GM12878 (cell line): ENCODE measurements at regions not wholly inside any gene's neighbourhood (a gene's known extent, or its start where the extent isn't known, plus 50 kb on each side); places are given as distances from the start of the nearest gene placed in this dataset.

Source experiments
- ATAC-seq: fragments of 200-7000 bp; cut with Tn5 transposase; 3 replicates; pipeline ENCODE4 v1.9.1; 2020; ENCODE audit warnings: mild to moderate bottlenecking, moderate library complexity
- BruUV-seq: library from RNA; stranded (reverse); fragments of 400-500 nt; replicated peaks from 2 replicates; lab custom pipeline; 2021; lab: Mats Ljungman, UMichigan
- CTCF ChIA-PET: fragments of 300-600 bp; sonication (Branson Sonifier 250); formaldehyde crosslinking; extraction: SDS; loops from one replicate; lab custom pipeline; 2021; ENCODE audit warnings: inconsistent platforms; lab: Yijun Ruan, JAX
- POLR2A ChIA-PET: fragments of 350-600 bp; formaldehyde crosslinking; extraction: SDS; loops from one replicate; lab custom pipeline; 2021; ENCODE audit warnings: inconsistent platforms; lab: Charles Lee
- RAD21 ChIA-PET: fragments of 300-600 bp; sonication (Branson Sonifier 250); formaldehyde crosslinking; loops from one replicate; lab custom pipeline; 2023; ENCODE audit warnings: antibody characterized with exemption; ENCODE audit not compliant: unreplicated experiment; lab: Charles Lee
- SMC1A ChIA-PET: fragments of 300-600 bp; sonication (Branson Sonifier 250); formaldehyde crosslinking; loops from one replicate; lab custom pipeline; 2023; ENCODE audit not compliant: unreplicated experiment, uncharacterized antibody; lab: Charles Lee
- DNase-seq: peaks from one replicate; pipeline ENCODE4 v3.0.0-alpha.2; 2011; ENCODE audit warnings: low read depth, low spot score
- FAIRE-seq: peaks from 3 replicates; lab custom pipeline; 2011; peaks lifted over from hg19 to GRCh38; lab: Jason Lieb, UNC
- H2AFZ ChIP-seq: 2 replicates; pipeline ENCODE4 v1.6.0; 2011; ENCODE audit warnings: low read depth, low read length, control low read depth; ENCODE audit not compliant: control insufficient read depth
- H3K27ac ChIP-seq: 2 replicates; pipeline ENCODE4 v1.5.1; 2011; ENCODE audit warnings: control low read depth; ENCODE audit not compliant: control insufficient read depth, insufficient read depth
- H3K27me3 ChIP-seq, 2 experiments: replicated peaks in 1 of 2; 2 replicates each; pipeline versions ENCODE4 v1.6.0 to v1.6.1; 2011; ENCODE audit warnings: low read length in 1 of 2; ENCODE audit not compliant: control insufficient read depth in 2 of 2, insufficient read depth in 2 of 2
- H3K36me3 ChIP-seq, 2 experiments: 2 replicates each; pipeline ENCODE4 v1.5.1; 2011; ENCODE audit warnings: low read length in 1 of 2; ENCODE audit not compliant: control insufficient read depth in 2 of 2, insufficient read depth in 2 of 2
- H3K4me1 ChIP-seq: 2 replicates; pipeline ENCODE4 v1.6.1; 2011; ENCODE audit warnings: mild to moderate bottlenecking, low read length, moderate library complexity, mixed read lengths; ENCODE audit not compliant: control insufficient read depth, insufficient read depth
- H3K4me2 ChIP-seq: 2 replicates; pipeline ENCODE4 v1.6.0; 2011; ENCODE audit warnings: control low read depth; ENCODE audit not compliant: control insufficient read depth, insufficient read depth
- H3K4me3 ChIP-seq: fragments of 200-600 bp; sonication (generic); 2 replicates; pipeline ENCODE4 v1.5.1; 2016
- H3K79me2 ChIP-seq: 2 replicates; pipeline ENCODE4 v1.6.0; 2011; ENCODE audit warnings: low read length; ENCODE audit not compliant: control insufficient read depth, insufficient read depth
- H3K9ac ChIP-seq: 2 replicates; pipeline ENCODE4 v1.8.0; 2011; ENCODE audit warnings: low read length, control low read depth, mixed read lengths; ENCODE audit not compliant: control insufficient read depth, insufficient read depth
- H3K9me3 ChIP-seq: replicated peaks from 3 replicates; pipeline ENCODE4 v1.5.1; 2011; ENCODE audit warnings: mild to moderate bottlenecking, low read length; ENCODE audit not compliant: control insufficient read depth, insufficient read depth
- H4K20me1 ChIP-seq: 2 replicates; pipeline ENCODE4 v1.6.0; 2011; ENCODE audit not compliant: control insufficient read depth, insufficient read depth
- FOS ChIP-seq: IDR thresholded peaks from 3 replicates; pipeline ENCODE4 v1.6.1; 2011; ENCODE audit warnings: borderline replicate concordance; ENCODE audit not compliant: insufficient read length; ENCODE audit errors: extremely low read depth
- HDAC2 ChIP-seq: fragments of 200-600 bp; sonication (generic); IDR thresholded peaks from 2 replicates; pipeline ENCODE4 v1.6.1; 2017
- HDGF ChIP-seq: fragments of 450-650 bp; IDR thresholded peaks from 2 replicates; pipeline ENCODE4 v1.6.1; 2016; ENCODE audit warnings: antibody characterized with exemption
- KLF5 ChIP-seq: fragments of 450-650 bp; IDR thresholded peaks from 2 replicates; pipeline ENCODE4 v1.6.1; 2014; ENCODE audit warnings: mild to moderate bottlenecking; ENCODE audit not compliant: partially characterized antibody
- NR2C2 ChIP-seq: IDR thresholded peaks from 2 replicates; pipeline ENCODE4 v1.6.1; 2011; ENCODE audit warnings: borderline replicate concordance, low read depth; ENCODE audit not compliant: control insufficient read depth, insufficient read length
- SMARCA5 ChIP-seq: fragments of 450-650 bp; IDR thresholded peaks from 2 replicates; pipeline ENCODE4 v1.6.1; 2017; ENCODE audit warnings: mild to moderate bottlenecking
- SRF ChIP-seq, 2 experiments: IDR thresholded peaks; 2 replicates each; pipeline ENCODE4 v1.6.1; 2011; ENCODE audit warnings: low read depth in 2 of 2, low read length in 2 of 2, mild to moderate bottlenecking in 1 of 2, moderate library complexity in 1 of 2
- TARDBP ChIP-seq: IDR thresholded peaks from 2 replicates; pipeline ENCODE4 v1.6.1; 2016; ENCODE audit warnings: borderline replicate concordance
- ZNF622 ChIP-seq: fragments of 450-650 bp; IDR thresholded peaks from 2 replicates; pipeline ENCODE4 v1.6.1; 2017; ENCODE audit warnings: mild to moderate bottlenecking, inconsistent platforms
- WGBS: methylation state at CpG from one replicate; pipeline ENCODE4 v1.1.6; 2016; ENCODE audit warnings: low lambda C conversion rate; ENCODE audit not compliant: insufficient replicate concordance, insufficient coverage; ENCODE audit errors: missing lambda C conversion rate; 5-methylcytosine and 5-hydroxymethylcytosine counted together
- in situ Hi-C: fragments of 300-500 bp; cut with MboI; formaldehyde crosslinking; loops from 9 replicates; pipeline ENCODE4 v1.14.3; 2018; ENCODE audit warnings: mixed read lengths
- intact Hi-C: fragments of 100-400 bp; cut with micrococcal nuclease; formaldehyde crosslinking; loops from one replicate; pipeline ENCODE4 v1.14.2; 2022; ENCODE audit not compliant: unreplicated experiment
- TF ChIP-seq, protein P1 (sequence below): fragments of 450-650 bp; formaldehyde crosslinking; IDR thresholded peaks from 2 replicates; pipeline ENCODE4 v1.4.0; 2020; ENCODE audit warnings: mild to moderate bottlenecking, moderate library complexity

DNA sequence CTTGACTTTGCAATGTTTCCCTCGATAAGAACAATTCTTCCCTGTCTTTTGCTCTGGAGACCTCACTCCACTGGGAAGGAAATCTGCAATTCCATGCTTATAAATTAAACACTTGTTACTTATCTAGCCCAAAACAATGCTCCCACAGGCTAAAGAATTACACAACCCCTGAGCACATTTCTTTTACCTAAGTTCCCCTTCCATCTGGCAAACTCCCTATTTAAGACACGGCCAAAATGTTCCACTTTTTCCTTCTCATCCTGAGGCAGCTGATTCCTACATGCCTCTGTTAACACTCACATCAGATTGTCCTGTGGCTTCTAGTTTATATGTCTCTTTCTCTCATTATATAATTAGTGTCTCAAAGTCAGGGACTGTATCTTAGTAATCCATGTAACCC, 211.7 kb downstream of the COX18 start (continued):
- no peak for TF ChIP-seq ZNF622

DNA sequence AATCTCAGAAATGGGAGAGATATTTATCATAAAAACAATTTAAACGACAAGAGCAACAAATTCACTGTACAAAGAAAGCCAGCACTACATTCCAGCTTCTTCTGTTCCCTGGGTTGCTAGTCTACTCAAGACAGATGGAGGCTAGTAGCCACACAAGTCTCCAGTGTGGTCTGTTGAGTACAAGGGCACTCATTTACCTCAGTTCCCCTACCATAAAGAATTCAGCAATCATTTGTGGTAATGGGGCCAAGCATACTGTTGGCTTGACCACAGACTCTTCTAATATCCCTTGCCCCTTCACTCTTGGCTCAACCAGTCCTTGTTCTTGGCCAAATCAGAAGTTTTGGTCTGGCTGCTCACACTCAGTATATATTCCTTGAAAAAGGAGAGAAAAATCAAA, 212.3 kb downstream of the COX18 start:
- Histone ChIP-seq H3K9me3 (no peaks in the 10 kb centered on the region), H3K4me3 (no peak overlapping the region), H3K27ac (no peak overlapping the region), H3K27me3 (no peaks in the 10 kb centered on the region), H4K20me1 (no peaks in the 10 kb centered on the region), H3K79me2 (no peaks in the 10 kb centered on the region), H3K4me2 (no peak overlapping the region), H3K36me3 (no peaks in the 10 kb centered on the region), H2AFZ (no peak overlapping the region), H3K9ac (no peak overlapping the region), H3K4me1 (no peaks in the 10 kb centered on the region)
- in situ Hi-C loops = no loop called here
- FAIRE-seq (no peak), DNase-seq (no peak), ATAC-seq (no peak)
- ChIA-PET POLR2A (no interaction called here), CTCF (no interaction called here), RAD21 (interaction anchor here (0.6 kb wide), 1 partner anchor 174 kb away, joined by 3 read pairs; no protein-coding TSS in a partner anchor), SMC1A (no interaction called here)
- WGBS = 0% methylated on average over 1 of the region's 1 CpG
- intact Hi-C loops = no loop called here
- TF ChIP-seq TARDBP = no peak
- TF ChIP-seq SMARCA5 = no peak
- BruUV-seq = no TSS peak

DNA sequence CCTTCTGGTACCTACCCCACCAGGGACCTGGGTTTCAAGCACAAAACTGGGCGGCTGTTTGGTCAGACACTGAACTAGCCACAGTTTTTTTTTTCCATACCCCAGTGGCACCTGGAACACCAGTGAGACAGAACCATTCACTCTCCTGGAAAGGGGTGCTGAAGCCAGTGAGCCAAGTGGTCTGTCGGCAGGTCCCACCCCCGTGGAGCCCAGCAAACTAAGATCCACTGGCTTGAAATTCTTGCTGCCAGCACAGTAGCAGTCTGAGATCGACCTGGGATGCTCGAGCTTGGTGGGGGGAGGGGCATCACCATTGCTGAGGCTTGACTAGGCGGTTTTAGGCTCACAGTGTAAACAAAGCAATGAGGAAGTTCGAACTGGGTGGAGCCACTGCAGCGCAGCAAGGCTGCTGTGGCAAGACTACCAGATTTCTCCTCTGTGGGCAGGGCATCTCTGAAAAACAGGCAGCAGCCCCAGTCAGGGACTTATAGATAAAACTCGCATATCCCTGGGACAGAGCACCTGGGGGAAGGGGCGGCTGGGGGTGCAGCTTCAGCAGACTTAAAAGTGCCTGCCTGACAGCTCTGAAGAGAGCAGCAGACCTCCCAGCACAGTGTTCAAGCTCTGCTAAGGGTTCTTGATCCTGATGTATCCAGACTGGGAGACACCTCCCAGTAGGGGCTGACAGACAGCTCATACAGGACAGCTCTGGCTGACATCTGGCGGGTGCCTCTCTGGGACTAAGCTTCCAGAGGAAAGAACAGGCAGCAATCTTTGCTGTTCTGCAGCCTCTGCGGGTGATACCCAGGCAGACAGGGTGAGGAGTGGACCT, 223.0 kb downstream of the COX18 start:
- no peak overlapping the region for H3K27ac ChIP-seq
- ATAC-seq = peak; percentile 64
- H3K27me3 ChIP-seq = no peaks in the 10 kb centered on the region; a peak in 1 of 4 replicates
- H3K4me1 ChIP-seq = no peaks in the 10 kb centered on the region
- no peak overlapping the region for H3K4me3 ChIP-seq
- H3K9me3 ChIP-seq = no peaks in the 10 kb centered on the region
- FAIRE-seq = no peak
- no peak overlapping the region for H3K4me2 ChIP-seq
- WGBS = 10% methylated on average over 12 of the region's 12 CpGs
- no TSS peak for BruUV-seq
- RAD21 ChIA-PET = no interaction called here
- DNase-seq = no peak
- in situ Hi-C loops (no loop called here), intact Hi-C loops (no loop called here)
- SMC1A ChIA-PET = no interaction called here
- H3K79me2 ChIP-seq = no peaks in the 10 kb centered on the region
- CTCF ChIA-PET = no interaction called here
- POLR2A ChIA-PET = no interaction called here
- H3K9ac ChIP-seq = no peak overlapping the region
- no peak overlapping the region for H2AFZ ChIP-seq
- H4K20me1 ChIP-seq = no peaks in the 10 kb centered on the region
- H3K36me3 ChIP-seq = no peaks in the 10 kb centered on the region
- TF ChIP-seq FOS (no peak), HDGF (no peak), KLF5 (no peak), HDAC2 (no peak), NR2C2 (no peak), SRF (IDR thresholded peaks at IDR 0.05; ENCODE audit: low read depth in 2 of 2, low read length in 2 of 2) (no peak)
- TF ChIP-seq, protein P1, sequence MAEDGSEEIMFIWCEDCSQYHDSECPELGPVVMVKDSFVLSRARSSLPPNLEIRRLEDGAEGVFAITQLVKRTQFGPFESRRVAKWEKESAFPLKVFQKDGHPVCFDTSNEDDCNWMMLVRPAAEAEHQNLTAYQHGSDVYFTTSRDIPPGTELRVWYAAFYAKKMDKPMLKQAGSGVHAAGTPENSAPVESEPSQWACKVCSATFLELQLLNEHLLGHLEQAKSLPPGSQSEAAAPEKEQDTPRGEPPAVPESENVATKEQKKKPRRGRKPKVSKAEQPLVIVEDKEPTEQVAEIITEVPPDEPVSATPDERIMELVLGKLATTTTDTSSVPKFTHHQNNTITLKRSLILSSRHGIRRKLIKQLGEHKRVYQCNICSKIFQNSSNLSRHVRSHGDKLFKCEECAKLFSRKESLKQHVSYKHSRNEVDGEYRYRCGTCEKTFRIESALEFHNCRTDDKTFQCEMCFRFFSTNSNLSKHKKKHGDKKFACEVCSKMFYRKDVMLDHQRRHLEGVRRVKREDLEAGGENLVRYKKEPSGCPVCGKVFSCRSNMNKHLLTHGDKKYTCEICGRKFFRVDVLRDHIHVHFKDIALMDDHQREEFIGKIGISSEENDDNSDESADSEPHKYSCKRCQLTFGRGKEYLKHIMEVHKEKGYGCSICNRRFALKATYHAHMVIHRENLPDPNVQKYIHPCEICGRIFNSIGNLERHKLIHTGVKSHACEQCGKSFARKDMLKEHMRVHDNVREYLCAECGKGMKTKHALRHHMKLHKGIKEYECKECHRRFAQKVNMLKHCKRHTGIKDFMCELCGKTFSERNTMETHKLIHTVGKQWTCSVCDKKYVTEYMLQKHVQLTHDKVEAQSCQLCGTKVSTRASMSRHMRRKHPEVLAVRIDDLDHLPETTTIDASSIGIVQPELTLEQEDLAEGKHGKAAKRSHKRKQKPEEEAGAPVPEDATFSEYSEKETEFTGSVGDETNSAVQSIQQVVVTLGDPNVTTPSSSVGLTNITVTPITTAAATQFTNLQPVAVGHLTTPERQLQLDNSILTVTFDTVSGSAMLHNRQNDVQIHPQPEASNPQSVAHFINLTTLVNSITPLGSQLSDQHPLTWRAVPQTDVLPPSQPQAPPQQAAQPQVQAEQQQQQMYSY (CRISPR knock-in tag) = no peak
